Esophagus muscularis mucosa (tissue), 4 donors: ENCODE measurements at regions not wholly inside any gene's neighbourhood (a gene's known extent, or its start where the extent isn't known, plus 50 kb on each side); places are given as distances from the start of the nearest gene placed in this dataset.
"Not testable (repeated sequence)": the region's sequence is repeated elsewhere in the genome, so short reads cannot be mapped to it uniquely, and the experiment has no call there.

Experiments
- DNase-seq: peaks from one replicate; pipeline ENCODE4 v3.0.0-alpha.2; 2017; ENCODE audit errors: extremely low spot score
- H3K27ac ChIP-seq, 4 donors: fragments of 200-600 bp; sonication (generic); replicated peaks in 1 of 4; 1 replicate in 3 of 4; 2 replicates in 1 of 4; pipeline ENCODE4 v1.5.1; 2016 to 2019; ENCODE audit warnings: mild to moderate bottlenecking in 1 of 4
- H3K27me3 ChIP-seq, 4 donors: fragments of 200-600 bp; sonication (generic); one replicate each; pipeline versions ENCODE4 v1.5.1 to v1.6.0; 2016 to 2019
- H3K36me3 ChIP-seq, 4 donors: fragments of 200-600 bp; sonication (generic); one replicate each; pipeline ENCODE4 v1.5.1; 2016 to 2019
- H3K4me1 ChIP-seq, 4 donors: fragments of 200-600 bp; sonication (generic); one replicate each; pipeline ENCODE4 v1.5.1; 2016 to 2019
- H3K4me3 ChIP-seq, 4 donors: fragments of 200-600 bp; sonication (generic); 1 replicate in 2 of 4; 2 replicates in 2 of 4; pipeline ENCODE4 v1.5.1; 2016 to 2019; ENCODE audit warnings: mild to moderate bottlenecking in 4 of 4, moderate library complexity in 1 of 4
- H3K9me3 ChIP-seq, 4 donors: fragments of 200-600 bp; sonication (generic); 1 replicate in 3 of 4; 2 replicates in 1 of 4; pipeline ENCODE4 v1.5.1; 2016 to 2019
- CTCF ChIP-seq, 3 experiments: fragments of 200-600 bp in 2 of 3; fragments of 450-650 bp in 1 of 3; sonication (generic) in 2 of 3; IDR thresholded peaks; one replicate each; pipeline ENCODE4 v1.5.1; 2017 to 2019; ENCODE audit warnings: antibody characterized with exemption in 3 of 3, mild to moderate bottlenecking in 2 of 3, moderate library complexity in 1 of 3
- EP300 ChIP-seq: sonication (generic); formaldehyde crosslinking; IDR thresholded peaks from one replicate; pipeline ENCODE4 v1.6.1; 2017; ENCODE audit warnings: antibody characterized with exemption
- POLR2A ChIP-seq: fragments of 450-650 bp; IDR thresholded peaks from one replicate; pipeline ENCODE4 v1.6.1; 2017; ENCODE audit warnings: antibody characterized with exemption, moderate library complexity, mild to moderate bottlenecking, low read depth
- POLR2AphosphoS5 ChIP-seq, 2 donors: sonication (generic); formaldehyde crosslinking; IDR thresholded peaks; one replicate each; pipeline ENCODE4 v1.6.1; 2017; ENCODE audit warnings: antibody characterized with exemption in 2 of 2
- WGBS: methylation state at CpG from one replicate; pipeline ENCODE4 v1.1.5; 2018; 5-methylcytosine and 5-hydroxymethylcytosine counted together
- intact Hi-C: fragments of 100-400 bp; cut with DNase I; formaldehyde crosslinking; loops from one replicate; pipeline ENCODE4 v1.15.1; 2023

- 67% methylated on average over 3 of the region's 3 CpGs for WGBS
- DNase-seq, result no peak
Measured at GRCh38 chr6:55100686-55101085, 73.6 kb upstream of the HCRTR2 start.

GRCh38 chr6:55101157-55101556 lies 73.2 kb upstream of the HCRTR2 start:
- intact Hi-C loops, result no loop called here
- Histone ChIP-seq H3K27ac (no peak overlapping the region), H3K4me1 (no peaks in the 10 kb centered on the region), H3K4me3 (no peak overlapping the region), H3K36me3 (no peaks in the 10 kb centered on the region), H3K9me3 (no peaks in the 10 kb centered on the region), H3K27me3 (no peaks in the 10 kb centered on the region)
- DNase-seq, result no peak
- TF ChIP-seq POLR2A (no peak), CTCF (IDR thresholded peaks at IDR 0.05) (no peak)
- WGBS, result 92% methylated on average over 2 of the region's 2 CpGs

More at GRCh38 chr6:55100686-55101085, 73.6 kb upstream of the HCRTR2 start:
- Histone ChIP-seq H3K4me3 (no peak overlapping the region), H3K4me1 (no peaks in the 10 kb centered on the region), H3K27me3 (no peaks in the 10 kb centered on the region), H3K9me3 (no peaks in the 10 kb centered on the region), H3K36me3 (no peaks in the 10 kb centered on the region), H3K27ac (no peak overlapping the region)
- intact Hi-C loops, result no loop called here
- TF ChIP-seq POLR2A (no peak), EP300 (no peak), POLR2AphosphoS5 (IDR thresholded peaks at IDR 0.05) (no peak), CTCF (IDR thresholded peaks at IDR 0.05) (no peak)

- H3K27me3 ChIP-seq, result no peaks in the 10 kb centered on the region
- DNase-seq, result no peak
- no peak for TF ChIP-seq POLR2AphosphoS5 (IDR thresholded peaks at IDR 0.05)
- H3K36me3 ChIP-seq, result no peaks in the 10 kb centered on the region
- intact Hi-C loops, result no loop called here
- H3K9me3 ChIP-seq, result peaks cover 0 to 7% (median 0%) of the 10 kb centered on the region in 4 donors
- no peak overlapping the region for H3K4me3 ChIP-seq
- no peaks in the 10 kb centered on the region for H3K4me1 ChIP-seq
- no peak overlapping the region for H3K27ac ChIP-seq
- 60% methylated on average over 6 of the region's 6 CpGs for WGBS
Measured at GRCh38 chr6:55108134-55109130, 65.9 kb upstream of the HCRTR2 start.

- no peaks in the 10 kb centered on the region for H3K27me3 ChIP-seq
- no peak for DNase-seq
- H3K36me3 ChIP-seq, result no peaks in the 10 kb centered on the region
- H3K27ac ChIP-seq, result no peak overlapping the region
- intact Hi-C loops, result no loop called here
- no peak overlapping the region for H3K4me3 ChIP-seq
- H3K4me1 ChIP-seq, result no peaks in the 10 kb centered on the region
- 80% methylated on average over 1 of the region's 1 CpG for whole genome bisulfite sequencing
- TF ChIP-seq EP300 (no peak), POLR2A (no peak)
- H3K9me3 ChIP-seq, result peaks cover 0 to 7% (median 0%) of the 10 kb centered on the region in 4 donors
Measured at GRCh38 chr6:55117267-55117666, 57.0 kb upstream of the HCRTR2 start.

GRCh38 chr6:55124241-55124640 lies 50.1 kb upstream of the HCRTR2 start:
- H3K4me1 ChIP-seq, intact Hi-C loops, H3K27ac ChIP-seq, H3K27me3 ChIP-seq, DNase-seq, H3K4me3 ChIP-seq, H3K36me3 ChIP-seq: not testable (repeated sequence)
- peaks cover 0 to 17% (median 8%) of the 10 kb centered on the region in 4 donors for H3K9me3 ChIP-seq
- 80% methylated on average over 2 of the region's 2 CpGs for WGBS
